ENCODE measurements at regions not wholly inside any gene's neighbourhood (a gene's known extent, or its start where the extent isn't known, plus 50 kb on each side); places are given as distances from the start of the nearest gene placed in this dataset.

DNA sequence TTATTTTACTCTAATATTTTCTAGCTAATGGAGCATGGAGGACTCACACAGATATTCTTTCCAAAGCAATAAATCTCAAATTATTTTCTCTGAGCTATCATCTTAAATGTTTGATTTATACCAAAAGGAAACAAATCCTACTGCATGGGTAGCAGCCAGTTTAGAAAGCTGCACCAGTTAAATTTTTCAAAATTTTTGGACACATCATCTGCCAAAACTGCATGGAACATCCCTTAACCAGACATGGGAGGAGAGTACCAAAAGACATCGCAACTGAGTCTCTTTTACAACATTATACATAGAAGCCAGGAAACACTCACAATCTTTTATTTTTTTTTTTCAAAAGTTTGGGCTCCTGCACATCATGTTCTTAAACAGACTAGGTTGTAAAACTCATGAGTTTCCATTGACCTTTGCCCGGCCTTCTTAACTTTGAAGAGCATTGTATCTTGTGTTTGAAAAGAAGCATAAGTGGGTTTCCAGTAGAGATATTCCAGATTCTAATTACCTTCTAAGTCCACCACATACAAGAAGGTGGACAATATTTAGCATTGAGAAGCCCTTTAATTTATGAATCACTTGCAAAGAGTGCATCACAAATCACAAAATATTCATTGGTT, 87.7 kb upstream of the HMGCLL1 start:
- intact Hi-C loops (cut with micrococcal nuclease), result no loop called here
- Mint-ChIP-seq H3K36me3 (ENCODE audit: low read depth) (no peaks in the 10 kb centered on the region), H3K27me3 (ENCODE audit: low read depth) (no peaks in the 10 kb centered on the region), H3K4me3 (no peak overlapping the region), H3K9me3 (peaks cover 9% of the 10 kb centered on the region), H3K27ac (no peak overlapping the region), H3K4me1 (ENCODE audit: low read depth) (no peaks in the 10 kb centered on the region)
- CTCF ChIA-PET, result no interaction called here
- DNase-seq, result no peak

DNA sequence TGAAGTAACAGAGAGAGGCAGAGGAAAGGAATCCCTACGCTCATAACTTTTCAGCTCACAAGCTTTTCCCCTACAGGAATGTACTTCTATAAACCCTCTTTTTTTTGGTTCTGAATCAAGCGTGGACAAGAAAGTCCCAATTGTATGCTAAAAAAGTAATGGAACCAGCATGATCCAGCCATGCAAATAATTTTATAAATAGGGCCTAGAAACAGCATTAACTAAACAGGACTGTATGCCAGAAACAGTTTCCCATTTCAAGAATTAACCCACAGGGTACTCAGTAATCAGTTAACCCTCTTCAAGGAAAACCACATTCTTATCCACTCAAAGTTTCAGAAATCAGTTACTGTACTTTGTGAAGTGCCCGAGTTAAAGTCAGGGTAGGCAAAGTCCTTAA, 87.0 kb upstream of the HMGCLL1 start:
- no peak overlapping the region for H3K27ac Mint-ChIP-seq
- CTCF ChIA-PET, result no interaction called here
- no peak for DNase-seq
- intact Hi-C loops (cut with micrococcal nuclease), result no loop called here
- H3K9me3 Mint-ChIP-seq, result peaks cover 12% of the 10 kb centered on the region
- H3K36me3 Mint-ChIP-seq (ENCODE audit: low read depth), result no peaks in the 10 kb centered on the region
- H3K27me3 Mint-ChIP-seq (ENCODE audit: low read depth), result no peaks in the 10 kb centered on the region
- H3K4me3 Mint-ChIP-seq, result no peak overlapping the region
- no peaks in the 10 kb centered on the region for H3K4me1 Mint-ChIP-seq (ENCODE audit: low read depth)

DNA sequence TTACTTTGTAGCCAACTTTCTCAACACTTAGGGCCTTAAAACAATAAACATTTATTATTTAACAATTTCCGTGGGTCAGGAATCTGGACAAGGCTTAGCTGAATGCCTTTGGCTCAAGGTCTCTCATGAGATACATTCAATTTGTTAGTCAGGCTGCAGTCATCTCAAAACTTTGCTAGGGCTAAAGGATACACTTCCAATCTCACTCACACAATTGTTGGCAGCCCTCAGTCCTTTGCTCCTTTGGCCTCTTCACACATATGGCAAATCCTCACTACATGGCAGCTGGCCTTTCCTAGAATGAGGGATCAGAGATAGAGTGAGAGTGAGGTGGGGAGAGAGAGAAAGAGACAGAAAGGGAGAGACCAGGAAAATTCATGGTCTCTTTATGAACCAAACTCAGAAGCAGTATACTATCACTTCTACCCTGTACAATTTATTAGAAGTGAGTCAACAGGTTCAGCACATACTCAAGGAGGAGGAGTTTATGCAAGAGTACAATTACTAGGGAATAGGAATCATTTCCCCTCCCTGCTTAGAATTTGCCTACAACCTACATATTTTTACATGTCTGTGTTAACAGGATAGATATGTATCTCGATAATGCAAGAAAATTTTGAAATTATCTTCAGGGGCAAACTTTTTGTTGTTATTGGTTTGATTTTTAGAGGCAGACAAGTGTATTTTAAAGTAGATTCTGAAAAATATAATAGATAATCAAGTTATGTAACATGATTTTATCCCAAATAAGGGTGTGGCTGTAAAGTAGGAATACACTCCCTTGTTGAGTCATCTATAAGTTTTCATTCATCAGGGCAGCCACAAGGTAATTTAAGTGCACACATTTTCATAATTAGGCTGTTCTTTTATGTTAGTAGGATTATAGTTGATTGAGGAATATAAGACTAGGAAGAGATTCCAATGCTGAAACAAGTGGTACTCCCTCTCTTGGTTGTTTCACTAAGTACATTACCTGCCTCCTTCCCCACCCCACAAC, 85.9 kb upstream of the HMGCLL1 start:
- intact Hi-C loops (cut with micrococcal nuclease), result no loop called here
- Mint-ChIP-seq H3K9me3 (peaks cover 16% of the 10 kb centered on the region), H3K27me3 (ENCODE audit: low read depth) (no peaks in the 10 kb centered on the region), H3K27ac (no peak overlapping the region), H3K36me3 (ENCODE audit: low read depth) (no peaks in the 10 kb centered on the region), H3K4me3 (no peak overlapping the region), H3K4me1 (ENCODE audit: low read depth) (no peaks in the 10 kb centered on the region)
- no peak for DNase-seq
- CTCF ChIA-PET, result no interaction called here

DNA sequence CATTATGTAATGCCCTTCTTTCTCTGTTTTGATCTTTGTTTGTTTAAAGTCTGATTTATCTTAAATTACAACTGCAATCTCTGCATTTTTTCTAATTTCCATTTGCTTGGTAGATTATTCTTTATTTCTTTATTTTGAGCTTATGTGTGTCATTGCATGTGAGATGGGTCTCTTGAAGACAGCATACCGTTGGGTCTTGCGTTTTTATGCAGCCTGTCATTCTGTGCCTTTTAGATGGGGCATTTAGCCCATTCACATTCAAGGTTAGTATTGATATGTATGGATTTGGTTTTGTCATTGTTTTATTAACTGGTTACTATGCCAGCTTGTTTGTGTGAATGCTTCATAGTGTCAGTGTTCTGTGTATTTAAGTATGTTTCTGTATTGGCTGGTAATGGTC, 84.9 kb upstream of the HMGCLL1 start:
- H3K36me3 Mint-ChIP-seq (ENCODE audit: low read depth), result no peaks in the 10 kb centered on the region
- CTCF ChIA-PET, result no interaction called here
- no peak overlapping the region for H3K27ac Mint-ChIP-seq
- H3K4me1 Mint-ChIP-seq (ENCODE audit: low read depth), result no peaks in the 10 kb centered on the region
- intact Hi-C loops (cut with micrococcal nuclease), result no loop called here
- H3K4me3 Mint-ChIP-seq, result no peak overlapping the region
- no peaks in the 10 kb centered on the region for H3K27me3 Mint-ChIP-seq (ENCODE audit: low read depth)
- H3K9me3 Mint-ChIP-seq, result peaks cover 16% of the 10 kb centered on the region
- DNase-seq, result no peak

DNA sequence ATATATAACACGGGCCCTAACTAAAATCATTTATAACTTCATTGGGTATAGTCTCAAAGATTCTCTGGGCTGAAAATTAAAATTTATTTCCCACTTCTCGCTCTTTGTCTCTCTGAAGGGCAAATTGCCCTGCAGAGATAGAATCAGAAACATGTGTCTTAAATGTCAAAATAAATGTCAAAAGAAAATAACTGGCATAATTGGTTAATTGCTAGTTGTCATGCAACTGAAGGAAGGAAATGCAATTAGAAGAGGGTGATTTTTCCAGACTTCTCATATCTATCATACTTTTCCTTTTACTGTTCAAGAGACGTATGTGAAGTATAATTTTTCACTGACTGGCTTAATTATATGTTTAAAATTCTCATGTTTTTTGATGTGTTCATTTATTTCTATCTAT, 80.3 kb upstream of the HMGCLL1 start:
- Mint-ChIP-seq H3K4me1 (ENCODE audit: low read depth) (no peaks in the 10 kb centered on the region), H3K36me3 (ENCODE audit: low read depth) (no peaks in the 10 kb centered on the region), H3K4me3 (no peak overlapping the region), H3K9me3 (peaks cover 24% of the 10 kb centered on the region), H3K27me3 (ENCODE audit: low read depth) (no peaks in the 10 kb centered on the region), H3K27ac (no peak overlapping the region)
- no peak for DNase-seq
- CTCF ChIA-PET, result no interaction called here
- intact Hi-C loops (cut with micrococcal nuclease), result no loop called here

DNA sequence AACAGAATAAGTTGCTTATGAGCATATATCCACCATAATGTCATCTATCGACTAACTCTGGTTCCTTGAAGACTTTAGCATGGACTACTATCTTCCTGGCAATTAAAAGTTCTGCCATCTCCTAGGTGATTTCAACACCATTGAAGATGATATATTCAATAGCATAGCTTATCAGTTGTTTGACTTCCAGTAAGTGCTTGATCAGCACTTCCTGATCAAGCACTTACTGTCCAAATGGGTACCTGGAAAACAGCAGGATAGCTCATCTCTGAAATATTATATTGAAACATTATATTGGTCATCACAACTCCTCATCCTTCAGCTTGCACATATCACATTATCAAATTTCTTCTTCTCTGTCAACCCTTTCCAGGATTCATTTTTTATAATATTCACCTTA, 75.5 kb upstream of the HMGCLL1 start:
- Mint-ChIP-seq H3K4me3 (no peak overlapping the region), H3K4me1 (ENCODE audit: low read depth) (no peaks in the 10 kb centered on the region), H3K36me3 (ENCODE audit: low read depth) (no peaks in the 10 kb centered on the region), H3K9me3 (peaks cover 10% of the 10 kb centered on the region), H3K27ac (no peak overlapping the region), H3K27me3 (ENCODE audit: low read depth) (no peaks in the 10 kb centered on the region)
- intact Hi-C loops (cut with micrococcal nuclease), result no loop called here
- CTCF ChIA-PET, result no interaction called here
- DNase-seq, result no peak

DNA sequence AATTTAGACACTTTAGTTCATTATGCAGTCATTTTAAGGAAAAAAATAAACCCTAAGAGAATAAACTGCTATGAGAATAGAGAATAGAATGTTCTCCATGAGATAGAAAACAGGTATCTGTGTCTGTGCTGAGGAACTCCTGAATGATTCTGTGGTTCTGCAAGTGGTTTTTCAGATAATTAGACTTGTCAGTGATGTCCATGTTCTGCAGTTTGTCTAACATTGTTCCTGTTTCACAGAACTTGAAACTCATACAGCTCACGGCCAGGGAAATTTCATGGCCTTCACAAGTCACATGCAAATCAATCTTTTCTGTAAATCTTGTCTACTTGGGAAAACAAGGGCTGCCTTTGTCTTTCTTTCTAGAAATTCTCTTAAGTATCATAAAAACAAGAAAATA, 73.4 kb upstream of the HMGCLL1 start:
- DNase-seq, result no peak
- no peak overlapping the region for H3K4me3 Mint-ChIP-seq
- no peak overlapping the region for H3K27ac Mint-ChIP-seq
- no peaks in the 10 kb centered on the region for H3K4me1 Mint-ChIP-seq (ENCODE audit: low read depth)
- CTCF ChIA-PET, result no interaction called here
- H3K27me3 Mint-ChIP-seq (ENCODE audit: low read depth), result no peaks in the 10 kb centered on the region
- no peaks in the 10 kb centered on the region for H3K36me3 Mint-ChIP-seq (ENCODE audit: low read depth)
- H3K9me3 Mint-ChIP-seq, result peaks cover 7% of the 10 kb centered on the region
- intact Hi-C loops (cut with micrococcal nuclease), result no loop called here

DNA sequence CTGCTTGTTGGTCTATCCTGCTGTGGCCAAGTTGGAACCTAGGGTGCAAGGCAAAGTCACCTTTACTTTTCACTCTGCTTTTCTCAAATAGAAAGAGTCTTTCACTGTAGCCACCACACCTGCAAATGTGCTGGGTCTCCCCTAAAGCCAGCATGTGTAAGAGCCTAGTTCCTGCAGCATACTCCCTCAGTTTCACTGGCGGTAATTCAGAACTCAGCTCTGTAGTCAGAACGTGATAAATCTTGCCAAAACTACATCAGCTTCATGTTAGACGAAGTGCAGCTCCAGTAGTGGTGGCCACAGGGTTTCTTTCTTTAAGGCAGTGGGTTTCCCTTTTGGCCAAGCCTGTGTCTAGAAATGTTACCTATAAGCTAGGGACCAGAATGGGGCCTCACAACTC, 72.0 kb upstream of the HMGCLL1 start:
- Mint-ChIP-seq H3K36me3 (ENCODE audit: low read depth) (no peaks in the 10 kb centered on the region), H3K4me1 (ENCODE audit: low read depth) (no peaks in the 10 kb centered on the region), H3K4me3 (no peak overlapping the region), H3K9me3 (peaks cover 4% of the 10 kb centered on the region), H3K27me3 (ENCODE audit: low read depth) (no peaks in the 10 kb centered on the region), H3K27ac (no peak overlapping the region)
- DNase-seq, result no peak
- intact Hi-C loops (cut with micrococcal nuclease), result no loop called here
- CTCF ChIA-PET, result no interaction called here

DNA sequence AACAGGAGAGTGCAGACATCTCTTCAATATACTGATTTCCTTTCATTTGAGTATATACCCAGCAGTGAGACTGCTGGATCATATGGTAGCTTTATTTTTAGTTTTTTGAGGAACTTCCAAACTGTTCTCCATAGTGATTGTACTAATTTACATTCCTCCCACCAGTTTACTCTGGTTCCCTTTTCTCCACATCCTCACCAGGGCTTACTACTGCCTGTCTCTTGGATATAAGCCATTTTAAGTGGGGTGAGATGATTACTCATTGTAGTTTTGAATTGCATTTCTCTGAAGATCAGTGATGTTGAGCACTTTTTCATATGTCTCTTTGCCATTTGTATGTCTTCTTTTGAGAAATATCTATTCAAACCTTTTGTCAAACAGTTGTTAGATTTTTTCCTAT, 64.9 kb upstream of the HMGCLL1 start:
- no peak for DNase-seq
- Mint-ChIP-seq H3K27ac (no peak overlapping the region), H3K27me3 (ENCODE audit: low read depth) (no peaks in the 10 kb centered on the region), H3K4me1 (ENCODE audit: low read depth) (no peaks in the 10 kb centered on the region), H3K9me3 (peaks cover 16% of the 10 kb centered on the region), H3K4me3 (no peak overlapping the region), H3K36me3 (ENCODE audit: low read depth) (no peaks in the 10 kb centered on the region)
- CTCF ChIA-PET, result no interaction called here
- intact Hi-C loops (cut with micrococcal nuclease), result no loop called here

DNA sequence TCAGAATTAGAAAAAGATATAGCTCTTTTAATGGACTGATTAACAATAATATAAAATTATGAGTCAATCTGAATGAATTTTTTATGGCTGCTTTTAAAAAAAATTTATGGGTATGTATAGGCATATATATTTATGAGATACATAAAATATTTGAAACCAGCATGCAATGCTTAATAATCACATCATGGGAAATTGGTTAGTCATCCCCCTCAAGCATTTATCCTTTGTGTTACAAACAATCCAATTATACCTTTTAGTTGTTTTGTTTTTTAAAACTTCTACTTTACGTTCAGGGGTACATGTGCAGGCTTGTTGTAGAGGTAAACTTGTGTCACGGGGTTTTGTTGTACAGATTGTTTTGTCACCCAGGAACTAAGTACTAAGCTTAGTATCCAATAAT, 63.4 kb upstream of the HMGCLL1 start:
- CTCF ChIA-PET, result no interaction called here
- no peak for DNase-seq
- H3K27me3 Mint-ChIP-seq (ENCODE audit: low read depth), result no peaks in the 10 kb centered on the region
- H3K4me1 Mint-ChIP-seq (ENCODE audit: low read depth), result no peaks in the 10 kb centered on the region
- peaks cover 16% of the 10 kb centered on the region for H3K9me3 Mint-ChIP-seq
- H3K36me3 Mint-ChIP-seq (ENCODE audit: low read depth), result no peaks in the 10 kb centered on the region
- H3K27ac Mint-ChIP-seq, result no peak overlapping the region
- intact Hi-C loops (cut with micrococcal nuclease), result no loop called here
- H3K4me3 Mint-ChIP-seq, result no peak overlapping the region

DNA sequence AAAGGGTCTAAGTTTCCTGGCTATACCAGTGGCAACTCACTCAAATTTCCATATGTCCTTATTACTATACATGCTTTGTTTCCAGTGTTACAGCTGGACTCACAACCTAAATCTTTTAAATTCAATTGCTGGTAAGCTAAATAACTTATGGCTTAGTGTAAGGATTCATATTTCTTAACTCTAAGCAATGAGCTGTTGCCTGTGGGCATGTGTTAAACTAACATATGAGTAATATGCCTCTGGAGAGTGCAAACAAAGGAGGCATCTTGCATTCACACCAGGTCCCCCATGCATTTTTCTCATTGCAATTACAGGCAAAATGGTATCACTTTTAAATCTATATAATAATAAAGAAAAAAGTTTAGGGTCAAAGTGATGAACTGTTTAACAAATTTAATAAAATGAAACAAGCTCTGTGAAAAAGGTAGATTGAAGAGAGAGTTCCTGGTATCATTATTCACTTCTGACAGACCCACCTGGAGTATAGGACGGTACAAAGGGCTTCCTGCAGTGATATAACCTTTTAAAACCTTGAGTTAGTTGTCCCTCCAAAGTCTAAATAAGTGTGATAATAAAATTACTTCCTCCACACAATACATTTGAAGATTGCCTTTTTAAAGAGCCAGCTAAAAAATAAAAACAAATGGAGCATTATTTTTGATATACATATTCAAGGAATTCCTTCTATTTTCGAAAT, 57.6 kb upstream of the HMGCLL1 start:
- H3K36me3 Mint-ChIP-seq (ENCODE audit: low read depth), result no peaks in the 10 kb centered on the region
- CTCF ChIA-PET, result interaction anchor here (1.4 kb wide), 1 partner anchor 19 kb away, joined by 3 read pairs; no protein-coding TSS in a partner anchor
- no peaks in the 10 kb centered on the region for H3K4me1 Mint-ChIP-seq (ENCODE audit: low read depth)
- H3K27me3 Mint-ChIP-seq (ENCODE audit: low read depth), result no peaks in the 10 kb centered on the region
- peaks cover 2% of the 10 kb centered on the region for H3K9me3 Mint-ChIP-seq
- no peak overlapping the region for H3K4me3 Mint-ChIP-seq
- H3K27ac Mint-ChIP-seq, result no peak overlapping the region
- intact Hi-C loops (cut with micrococcal nuclease), result no loop called here
- no peak for DNase-seq

DNA sequence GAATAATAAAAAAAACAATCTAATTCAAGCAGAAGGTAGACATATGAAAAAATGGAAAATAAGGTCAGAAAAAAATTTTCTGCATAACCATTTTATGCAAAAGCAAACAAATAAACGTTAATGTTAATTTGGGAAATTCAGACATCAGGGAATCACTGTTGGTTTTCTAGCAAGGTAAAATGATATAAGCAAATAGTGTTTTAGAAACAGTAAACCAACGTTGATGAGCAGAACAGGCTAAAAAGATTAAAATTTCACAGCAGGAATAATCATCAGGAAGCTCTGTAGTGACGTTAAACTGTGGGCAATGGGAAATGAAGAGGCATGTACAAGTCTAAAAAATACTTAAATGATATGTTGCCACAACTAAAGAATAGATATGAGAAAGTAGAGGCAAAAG, 54.5 kb upstream of the HMGCLL1 start:
- no peaks in the 10 kb centered on the region for H3K36me3 Mint-ChIP-seq (ENCODE audit: low read depth)
- DNase-seq, result no peak
- CTCF ChIA-PET, result no interaction called here
- H3K4me3 Mint-ChIP-seq, result no peak overlapping the region
- intact Hi-C loops (cut with micrococcal nuclease), result no loop called here
- no peaks in the 10 kb centered on the region for H3K27me3 Mint-ChIP-seq (ENCODE audit: low read depth)
- H3K9me3 Mint-ChIP-seq, result peaks cover 4% of the 10 kb centered on the region
- H3K27ac Mint-ChIP-seq, result no peak overlapping the region
- no peaks in the 10 kb centered on the region for H3K4me1 Mint-ChIP-seq (ENCODE audit: low read depth)

DNA sequence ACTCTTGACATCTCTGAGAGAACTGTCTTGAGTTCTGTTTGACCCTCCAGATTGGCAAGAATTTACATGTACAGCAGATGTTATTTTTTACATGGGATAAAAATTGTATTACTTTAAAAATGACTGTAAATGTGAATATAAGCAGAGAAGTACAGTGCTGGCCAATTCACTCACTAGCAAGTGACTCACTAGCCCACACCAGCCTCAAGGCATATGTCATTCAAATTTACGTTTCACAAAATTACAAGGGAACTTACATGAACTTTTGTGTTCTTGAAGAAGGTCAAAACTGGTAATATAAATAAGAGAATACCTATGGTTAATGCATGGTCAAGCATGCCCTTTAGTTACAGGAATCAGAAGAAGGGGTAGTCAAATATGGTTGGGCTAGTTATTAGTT, 54.0 kb upstream of the HMGCLL1 start:
- no peaks in the 10 kb centered on the region for H3K36me3 Mint-ChIP-seq (ENCODE audit: low read depth)
- no peaks in the 10 kb centered on the region for H3K27me3 Mint-ChIP-seq (ENCODE audit: low read depth)
- no peak overlapping the region for H3K4me3 Mint-ChIP-seq
- no peak overlapping the region for H3K27ac Mint-ChIP-seq
- peaks cover 5% of the 10 kb centered on the region for H3K9me3 Mint-ChIP-seq
- intact Hi-C loops (cut with micrococcal nuclease), result no loop called here
- CTCF ChIA-PET, result no interaction called here
- no peaks in the 10 kb centered on the region for H3K4me1 Mint-ChIP-seq (ENCODE audit: low read depth)
- no peak for DNase-seq

Data from activated naive CD4-positive, alpha-beta T cell treated with anti-CD3 and anti-CD28 coated beads for 36 hours (primary cell).